Esophagus squamous epithelium (tissue), 5 donors: ENCODE measurements at regions not wholly inside any gene's neighbourhood (a gene's known extent, or its start where the extent isn't known, plus 50 kb on each side); places are given as distances from the start of the nearest gene placed in this dataset.
"Not testable (repeated sequence)": the region's sequence is repeated elsewhere in the genome, so short reads cannot be mapped to it uniquely, and the experiment has no call there.

Source experiments
- DNase-seq: peaks from one replicate; lab custom pipeline; 2025; lab: John Stamatoyannopoulos, UW
- H3K27ac ChIP-seq, 4 donors: fragments of 200-600 bp; sonication (generic); one replicate each; pipeline ENCODE4 v1.5.1; 2016 to 2019; ENCODE audit warnings: mild to moderate bottlenecking in 1 of 4
- H3K27me3 ChIP-seq, 4 donors: fragments of 200-600 bp; sonication (generic); 1 replicate in 3 of 4; 2 replicates in 1 of 4; pipeline versions ENCODE4 v1.5.1 to v1.6.0; 2017 to 2021; ENCODE audit warnings: antibody characterized with exemption in 1 of 4
- H3K36me3 ChIP-seq, 3 donors: fragments of 200-600 bp; sonication (generic); one replicate each; pipeline ENCODE4 v1.5.1; 2016 to 2019
- H3K4me1 ChIP-seq, 3 donors: fragments of 200-600 bp; sonication (generic); one replicate each; pipeline ENCODE4 v1.5.1; 2017 to 2019
- H3K4me3 ChIP-seq, 4 donors: fragments of 200-600 bp; sonication (generic); 1 replicate in 3 of 4; 2 replicates in 1 of 4; pipeline ENCODE4 v1.5.1; 2016 to 2019; ENCODE audit warnings: mild to moderate bottlenecking in 2 of 4, moderate library complexity in 1 of 4
- H3K9me3 ChIP-seq, 3 donors: fragments of 200-600 bp; sonication (generic); one replicate each; pipeline ENCODE4 v1.5.1; 2016 to 2019
- POLR2A ChIP-seq, 4 donors: fragments of 450-650 bp; IDR thresholded peaks; one replicate each; pipeline ENCODE4 v1.6.1; 2017; ENCODE audit warnings: antibody characterized with exemption in 4 of 4, mild to moderate bottlenecking in 4 of 4, moderate library complexity in 3 of 4
- WGBS, 2 donors: methylation state at CpG; one replicate each; pipeline ENCODE4 v1.1.5; 2018; 5-methylcytosine and 5-hydroxymethylcytosine counted together
- intact Hi-C: fragments of 100-400 bp; cut with DNase I; formaldehyde crosslinking; loops from one replicate; pipeline ENCODE4 v1.15.0; 2022
- TF ChIP-seq, protein P1 (sequence below), 6 experiments: fragments of 450-650 bp in 4 of 6; fragments of 200-600 bp in 2 of 6; sonication (generic) in 2 of 6; IDR thresholded peaks; one replicate each; pipeline ENCODE4 v1.5.1; 2016 to 2019; ENCODE audit warnings: antibody characterized with exemption in 6 of 6, mild to moderate bottlenecking in 4 of 6, moderate library complexity in 4 of 6
- donor health status: DM: yes; HTN: yes; CAD: no.

DNA sequence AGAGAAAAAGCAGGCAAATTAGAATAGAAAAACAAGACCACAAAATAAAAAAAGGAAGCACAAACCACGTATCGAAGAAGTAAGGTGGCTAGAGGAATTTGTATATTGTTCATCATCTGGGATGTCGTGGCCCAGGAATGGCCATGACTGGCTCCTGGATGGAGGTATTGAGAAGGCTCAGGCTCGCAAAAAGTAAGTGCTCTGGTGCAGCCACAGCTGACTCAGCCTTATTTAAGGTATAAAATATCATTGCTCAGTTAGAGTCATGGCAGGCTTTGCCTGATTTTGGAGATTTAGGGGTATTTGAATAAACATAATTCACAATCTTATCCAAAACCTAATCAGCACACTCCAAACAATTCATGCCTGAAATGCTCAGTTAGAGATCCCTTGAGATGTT lies 78.4 kb upstream of the FANCL start:
- intact Hi-C loops, result no loop called here

DNA sequence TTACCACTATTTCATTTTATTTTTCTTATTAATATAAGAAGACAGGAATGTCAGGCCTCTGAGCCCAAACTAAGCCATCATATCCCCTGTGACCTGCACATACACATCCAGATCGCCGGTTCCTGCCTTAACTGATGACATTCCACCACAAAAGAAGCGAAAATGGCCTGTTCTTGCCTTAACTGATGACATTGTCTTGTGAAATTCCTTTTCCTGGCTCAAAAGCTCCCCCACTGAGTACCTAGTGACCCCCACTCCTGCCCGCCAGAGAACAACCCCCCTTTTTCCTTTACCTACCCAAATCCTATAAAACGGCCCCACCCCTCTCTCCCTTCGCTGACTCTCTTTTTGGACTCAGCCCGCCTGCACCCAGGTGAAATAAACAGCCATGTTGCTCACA lies 77.8 kb upstream of the FANCL start:
- H3K27me3 ChIP-seq, DNase-seq, H3K27ac ChIP-seq, H3K4me3 ChIP-seq, H3K36me3 ChIP-seq, H3K9me3 ChIP-seq, H3K4me1 ChIP-seq, intact Hi-C loops: not testable (repeated sequence)
- 54 to 66% methylated on average over 5 to 7 of the region's 7 CpGs for WGBS, 2 donors

More for the DNA sequence above, 78.4 kb upstream of the FANCL start:
- 57 to 71% methylated on average over 4 of the region's 4 CpGs for WGBS, 2 donors
- TF ChIP-seq POLR2A (IDR thresholded peaks at IDR 0.05), result no peak
- TF ChIP-seq, protein P1, sequence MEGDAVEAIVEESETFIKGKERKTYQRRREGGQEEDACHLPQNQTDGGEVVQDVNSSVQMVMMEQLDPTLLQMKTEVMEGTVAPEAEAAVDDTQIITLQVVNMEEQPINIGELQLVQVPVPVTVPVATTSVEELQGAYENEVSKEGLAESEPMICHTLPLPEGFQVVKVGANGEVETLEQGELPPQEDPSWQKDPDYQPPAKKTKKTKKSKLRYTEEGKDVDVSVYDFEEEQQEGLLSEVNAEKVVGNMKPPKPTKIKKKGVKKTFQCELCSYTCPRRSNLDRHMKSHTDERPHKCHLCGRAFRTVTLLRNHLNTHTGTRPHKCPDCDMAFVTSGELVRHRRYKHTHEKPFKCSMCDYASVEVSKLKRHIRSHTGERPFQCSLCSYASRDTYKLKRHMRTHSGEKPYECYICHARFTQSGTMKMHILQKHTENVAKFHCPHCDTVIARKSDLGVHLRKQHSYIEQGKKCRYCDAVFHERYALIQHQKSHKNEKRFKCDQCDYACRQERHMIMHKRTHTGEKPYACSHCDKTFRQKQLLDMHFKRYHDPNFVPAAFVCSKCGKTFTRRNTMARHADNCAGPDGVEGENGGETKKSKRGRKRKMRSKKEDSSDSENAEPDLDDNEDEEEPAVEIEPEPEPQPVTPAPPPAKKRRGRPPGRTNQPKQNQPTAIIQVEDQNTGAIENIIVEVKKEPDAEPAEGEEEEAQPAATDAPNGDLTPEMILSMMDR (IDR thresholded peaks at IDR 0.05), result no peak
- Histone ChIP-seq H3K4me3 (no peak overlapping the region), H3K27me3 (no peaks in the 10 kb centered on the region), H3K27ac (no peak overlapping the region), H3K36me3 (no peaks in the 10 kb centered on the region), H3K4me1 (no peaks in the 10 kb centered on the region), H3K9me3 (no peaks in the 10 kb centered on the region)
- DNase-seq, result no peak

DNA sequence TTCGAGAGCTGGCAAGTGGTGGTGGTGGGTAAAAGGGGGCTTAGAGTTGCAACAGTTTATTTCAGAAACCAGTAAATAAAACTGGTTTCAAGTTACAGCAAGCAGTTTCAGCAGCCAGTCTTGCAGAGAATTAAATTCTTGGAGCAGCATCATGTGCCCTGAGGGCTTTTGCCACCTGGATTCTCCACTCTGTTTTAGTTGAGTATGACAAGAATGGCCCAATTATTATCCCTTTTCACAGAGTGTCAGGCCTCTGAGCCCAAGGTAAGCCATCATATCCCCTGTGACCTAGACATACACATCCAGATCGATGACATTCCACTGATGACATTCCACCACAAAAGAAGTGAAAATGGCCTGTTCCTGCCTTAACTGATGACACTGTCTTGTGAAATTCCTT lies 72.8 kb upstream of the FANCL start:
- H3K36me3 ChIP-seq, result no peaks in the 10 kb centered on the region
- H3K4me3 ChIP-seq, result no peak overlapping the region
- DNase-seq, result no peak
- WGBS, 2 donors, result 53 to 82% methylated on average over 2 of the region's 2 CpGs
- no peaks in the 10 kb centered on the region for H3K27me3 ChIP-seq
- no peaks in the 10 kb centered on the region for H3K9me3 ChIP-seq
- intact Hi-C loops, result no loop called here
- H3K4me1 ChIP-seq, result no peaks in the 10 kb centered on the region
- TF ChIP-seq, protein P1 (IDR thresholded peaks at IDR 0.05), result no peak
- no peak for TF ChIP-seq POLR2A (IDR thresholded peaks at IDR 0.05)
- H3K27ac ChIP-seq, result no peak overlapping the region

DNA sequence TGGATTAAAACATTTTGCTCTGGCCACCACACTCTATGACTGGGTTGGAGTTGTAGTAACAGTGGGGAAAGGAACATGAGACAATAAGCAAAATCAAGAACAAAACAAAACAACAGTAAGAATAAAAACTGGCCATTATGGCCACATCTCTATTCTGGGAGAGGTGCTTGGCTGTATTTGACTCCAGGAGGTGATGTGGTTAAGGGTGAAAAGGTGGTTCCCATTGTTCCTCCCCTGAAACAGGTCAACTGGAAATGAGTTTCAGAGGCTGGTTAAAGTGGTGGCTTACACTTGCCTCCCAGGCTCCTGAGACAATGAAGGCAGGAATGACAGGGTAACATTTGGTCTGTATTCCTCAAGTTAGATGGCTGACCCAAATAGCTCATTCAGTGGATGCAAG lies 67.3 kb upstream of the FANCL start:
- no peak for DNase-seq
- no peaks in the 10 kb centered on the region for H3K9me3 ChIP-seq
- H3K4me3 ChIP-seq, result no peak overlapping the region
- no peaks in the 10 kb centered on the region for H3K36me3 ChIP-seq
- H3K27me3 ChIP-seq, result no peaks in the 10 kb centered on the region
- H3K4me1 ChIP-seq, result no peaks in the 10 kb centered on the region
- TF ChIP-seq, protein P1 (IDR thresholded peaks at IDR 0.05), result no peak
- intact Hi-C loops, result no loop called here
- H3K27ac ChIP-seq, result no peak overlapping the region

DNA sequence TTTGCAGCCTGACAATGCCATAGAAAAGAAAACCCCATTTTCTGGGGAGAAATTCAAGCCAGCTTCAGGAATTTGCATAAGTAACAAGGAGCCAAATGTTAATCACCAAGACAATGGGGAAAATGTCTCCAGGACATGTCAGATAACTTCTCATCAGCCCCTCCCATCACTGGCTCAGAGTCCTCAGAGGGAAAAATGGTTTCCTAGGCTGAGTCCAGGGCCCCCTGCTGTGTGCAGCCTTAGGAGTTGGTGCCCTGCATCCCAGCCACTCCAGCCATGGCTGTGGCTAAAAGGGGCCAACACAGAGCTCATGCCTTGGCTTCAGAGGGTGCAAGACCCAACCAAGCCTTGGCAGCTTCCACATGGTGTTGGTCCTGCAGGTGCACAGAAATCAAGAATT lies 63.7 kb upstream of the FANCL start:
- no peaks in the 10 kb centered on the region for H3K9me3 ChIP-seq
- no peaks in the 10 kb centered on the region for H3K27me3 ChIP-seq
- intact Hi-C loops, result no loop called here
- TF ChIP-seq POLR2A (IDR thresholded peaks at IDR 0.05), result no peak
- TF ChIP-seq, protein P1 (IDR thresholded peaks at IDR 0.05), result no peak
- H3K4me1 ChIP-seq, result no peaks in the 10 kb centered on the region
- no peak overlapping the region for H3K27ac ChIP-seq
- H3K36me3 ChIP-seq, result no peaks in the 10 kb centered on the region
- H3K4me3 ChIP-seq, result no peak overlapping the region
- no peak for DNase-seq

DNA sequence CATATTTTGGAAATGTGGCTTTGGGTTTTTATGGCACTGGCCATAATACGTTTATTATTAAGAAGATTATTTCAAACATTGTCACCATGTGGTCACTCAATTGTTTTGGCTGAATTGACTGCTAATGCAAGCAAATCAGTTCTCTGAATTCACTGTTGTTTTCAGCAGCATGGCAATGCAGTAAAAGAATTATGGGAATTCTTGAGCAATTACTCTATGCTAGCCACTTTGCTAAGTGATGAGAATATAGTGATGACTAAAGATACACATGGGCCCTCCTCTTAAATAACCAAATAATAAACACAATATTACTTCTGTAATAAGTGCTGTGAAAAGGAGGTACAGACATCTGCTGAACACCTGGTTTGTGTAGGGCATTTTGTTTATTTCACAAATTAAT lies 58.0 kb upstream of the FANCL start:
- H3K36me3 ChIP-seq, result no peaks in the 10 kb centered on the region
- no peak overlapping the region for H3K4me3 ChIP-seq
- intact Hi-C loops, result no loop called here
- H3K4me1 ChIP-seq, result no peaks in the 10 kb centered on the region
- no peaks in the 10 kb centered on the region for H3K9me3 ChIP-seq
- no peak overlapping the region for H3K27ac ChIP-seq
- WGBS, 2 donors, result 77 to 81% methylated on average over 1 of the region's 1 CpG
- no peak for DNase-seq
- no peak for TF ChIP-seq POLR2A (IDR thresholded peaks at IDR 0.05)
- TF ChIP-seq, protein P1 (IDR thresholded peaks at IDR 0.05), result no peak
- no peaks in the 10 kb centered on the region for H3K27me3 ChIP-seq
